ENCODE measurements at regions not wholly inside any gene's neighbourhood (a gene's known extent, or its start where the extent isn't known, plus 50 kb on each side); places are given as distances from the start of the nearest gene placed in this dataset.

DNA sequence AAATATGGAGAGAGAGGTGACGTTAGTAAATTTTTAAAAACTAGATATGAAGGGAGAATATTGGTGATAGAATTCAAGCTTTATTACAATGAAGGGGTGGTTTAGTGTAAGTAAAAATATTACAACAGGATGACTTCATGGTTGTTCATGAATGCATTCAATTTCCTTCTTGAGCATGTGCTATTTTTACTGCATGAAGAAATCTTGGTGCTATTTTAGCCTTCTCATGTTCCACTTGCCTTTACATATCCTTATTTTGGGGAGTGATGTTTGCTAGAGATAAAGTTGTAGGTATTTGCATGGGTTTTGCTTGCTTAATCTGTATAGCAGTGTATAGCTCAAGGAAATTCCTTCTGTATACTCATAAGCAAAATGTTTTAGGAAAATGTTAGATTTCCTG lies 195.0 kb upstream of the MMADHC start:
- no peak overlapping the region for H3K4me3 ChIP-seq

DNA sequence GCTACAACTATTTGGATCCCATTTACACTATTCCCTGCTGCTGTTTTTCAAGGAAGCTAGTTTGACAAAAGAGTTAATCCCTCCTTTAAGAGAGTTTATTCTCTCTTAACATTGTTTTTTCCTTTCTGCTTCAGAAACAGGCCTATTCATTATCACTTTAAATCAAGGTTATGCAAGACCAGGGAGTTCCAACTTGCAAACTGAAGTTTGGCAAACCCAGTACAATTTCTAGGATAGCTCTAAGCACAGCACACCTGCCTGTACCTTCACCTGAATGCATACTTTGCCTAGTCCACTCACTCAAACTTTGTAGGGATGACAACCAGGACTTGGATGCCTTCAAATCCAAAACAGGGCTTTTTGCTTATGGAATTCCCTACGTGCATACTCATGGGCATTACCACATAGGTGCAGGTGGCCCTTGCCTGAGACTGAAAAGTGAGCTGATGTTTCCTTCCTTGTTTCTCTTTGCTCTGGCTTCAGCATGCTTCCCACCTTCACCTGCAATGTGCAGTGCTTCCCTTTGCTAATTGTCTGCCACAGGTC lies 193.8 kb upstream of the MMADHC start:
- Histone ChIP-seq H3K27ac (no peak overlapping the region), H3K4me3 (no peak overlapping the region), H3K9me3 (no peaks in the 10 kb centered on the region), H3K27me3 (no peaks in the 10 kb centered on the region), H3K4me1 (no peaks in the 10 kb centered on the region), H3K36me3 (no peaks in the 10 kb centered on the region)
- intact Hi-C loops (cut with DNase I; ENCODE audit: low total_unique reads) = no loop called here
- 65% methylated on average over 1 of the region's 1 CpG; no CpG with 5 or more reads in 1 of the 2 donors for WGBS, 2 donors (ENCODE audit: low coverage in 1 of 2)
- DNase-seq = no peak
- TF ChIP-seq POLR2A (IDR thresholded peaks at IDR 0.05) (no peak), CTCF (IDR thresholded peaks at IDR 0.05) (no peak), POLR2AphosphoS5 (IDR thresholded peaks at IDR 0.05) (no peak), EP300 (IDR thresholded peaks at IDR 0.05; ENCODE audit: low read depth) (no peak)
- in situ Hi-C loops (cut with MboI; ENCODE audit: low pct_ligation_motif_present in 1 of 4, low pct_unique_long_range_greater_than_20kb in 1 of 4, low sequenced_read_pairs in 3 of 4) = no loop called here

More for the DNA sequence above, 195.0 kb upstream of the MMADHC start:
- Histone ChIP-seq H3K36me3 (no peaks in the 10 kb centered on the region), H3K9me3 (no peaks in the 10 kb centered on the region), H3K27ac (no peak overlapping the region), H3K4me1 (no peaks in the 10 kb centered on the region), H3K27me3 (no peaks in the 10 kb centered on the region)
- WGBS, 2 donors (ENCODE audit: low coverage in 1 of 2) = 91 to 100% methylated on average over 1 of the region's 1 CpG
- no peak for TF ChIP-seq EP300 (IDR thresholded peaks at IDR 0.05; ENCODE audit: low read depth)
- no peak for TF ChIP-seq POLR2A (IDR thresholded peaks at IDR 0.05)
- no peak for TF ChIP-seq CTCF (IDR thresholded peaks at IDR 0.05)
- TF ChIP-seq POLR2AphosphoS5 (IDR thresholded peaks at IDR 0.05) = no peak
- intact Hi-C loops (cut with DNase I; ENCODE audit: low total_unique reads) = no loop called here
- in situ Hi-C loops (cut with MboI; ENCODE audit: low pct_ligation_motif_present in 1 of 4, low pct_unique_long_range_greater_than_20kb in 1 of 4, low sequenced_read_pairs in 3 of 4) = no loop called here
- no peak for DNase-seq

- DNase-seq = no peak
- in situ Hi-C loops (cut with MboI; ENCODE audit: low pct_ligation_motif_present in 1 of 4, low pct_unique_long_range_greater_than_20kb in 1 of 4, low sequenced_read_pairs in 3 of 4) = no loop called here
- TF ChIP-seq CTCF (IDR thresholded peaks at IDR 0.05) = no peak
- no peak for TF ChIP-seq POLR2AphosphoS5 (IDR thresholded peaks at IDR 0.05)
- TF ChIP-seq EP300 (IDR thresholded peaks at IDR 0.05; ENCODE audit: low read depth) = no peak
- TF ChIP-seq POLR2A (IDR thresholded peaks at IDR 0.05) = no peak
- H3K27me3 ChIP-seq = no peaks in the 10 kb centered on the region
- H3K36me3 ChIP-seq = no peaks in the 10 kb centered on the region
- peaks cover 0 to 7% (median 4%) of the 10 kb centered on the region in 4 donors for H3K4me1 ChIP-seq
- no peak overlapping the region for H3K27ac ChIP-seq
- WGBS, 2 donors (ENCODE audit: low coverage in 1 of 2) = 43 to 47% methylated on average over 1 of the region's 1 CpG
- H3K9me3 ChIP-seq = no peaks in the 10 kb centered on the region
- no peak overlapping the region for H3K4me3 ChIP-seq
- intact Hi-C loops (cut with DNase I; ENCODE audit: low total_unique reads) = no loop called here
Observed at GRCh38 chr2:149773006-149773405, 185.4 kb upstream of the MMADHC start.

DNA sequence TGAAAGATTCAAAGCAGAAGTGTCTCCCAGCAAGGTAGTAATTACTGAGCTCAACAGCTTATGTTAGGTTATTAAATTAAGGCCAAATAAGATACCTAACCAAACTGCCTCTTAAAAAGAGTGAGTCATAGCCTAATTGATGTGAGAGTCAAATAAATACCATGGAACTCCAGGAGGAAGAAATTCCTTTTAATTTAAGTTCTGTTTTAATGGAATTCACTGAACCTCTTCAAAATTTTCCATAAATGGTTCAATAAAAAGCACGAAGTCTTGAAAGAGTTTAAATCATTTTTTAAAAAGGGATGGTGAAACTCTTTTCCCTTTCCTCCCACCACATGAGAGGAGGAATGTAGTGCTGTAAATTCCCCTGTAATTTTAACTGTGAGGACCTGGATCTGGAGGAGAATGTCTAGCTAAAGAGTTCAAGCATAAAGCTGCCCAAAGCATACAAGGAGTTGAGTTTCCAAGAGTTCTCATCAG lies 180.8 kb upstream of the MMADHC start:
- intact Hi-C loops (cut with DNase I; ENCODE audit: low total_unique reads) = no loop called here
- DNase-seq = no peak
- no peaks in the 10 kb centered on the region for H3K27me3 ChIP-seq
- no peak overlapping the region for H3K4me3 ChIP-seq
- peaks cover 0 to 16% (median 5%) of the 10 kb centered on the region in 4 donors for H3K4me1 ChIP-seq
- no peak overlapping the region for H3K27ac ChIP-seq
- TF ChIP-seq POLR2AphosphoS5 (IDR thresholded peaks at IDR 0.05) = no peak
- TF ChIP-seq EP300 (IDR thresholded peaks at IDR 0.05; ENCODE audit: low read depth) = no peak
- TF ChIP-seq CTCF (IDR thresholded peaks at IDR 0.05) = no peak
- no peak for TF ChIP-seq POLR2A (IDR thresholded peaks at IDR 0.05)
- in situ Hi-C loops (cut with MboI; ENCODE audit: low pct_ligation_motif_present in 1 of 4, low pct_unique_long_range_greater_than_20kb in 1 of 4, low sequenced_read_pairs in 3 of 4) = no loop called here
- 8 to 32% methylated on average over 1 of the region's 1 CpG for WGBS, 2 donors (ENCODE audit: low coverage in 1 of 2)
- H3K9me3 ChIP-seq = no peaks in the 10 kb centered on the region
- no peaks in the 10 kb centered on the region for H3K36me3 ChIP-seq
